Tibial nerve (tissue), 3 donors: ENCODE measurements at regions not wholly inside any gene's neighbourhood (a gene's known extent, or its start where the extent isn't known, plus 50 kb on each side); places are given as distances from the start of the nearest gene placed in this dataset.

ENCODE experiments used
- POLR2A ChIP-seq, 2 donors: fragments of 450-650 bp; IDR thresholded peaks; one replicate each; pipeline ENCODE4 v1.6.1; 2017; ENCODE audit warnings: antibody characterized with exemption in 2 of 2, mild to moderate bottlenecking in 2 of 2, moderate library complexity in 2 of 2
- TF ChIP-seq, protein P1 (sequence below), 5 experiments: fragments of 200-600 bp in 3 of 5; fragments of 450-650 bp in 2 of 5; sonication (generic) in 3 of 5; IDR thresholded peaks; one replicate each; pipeline ENCODE4 v1.5.1; 2016 to 2019; ENCODE audit warnings: antibody characterized with exemption in 5 of 5, mild to moderate bottlenecking in 3 of 5, moderate library complexity in 2 of 5

- TF ChIP-seq, protein P1, sequence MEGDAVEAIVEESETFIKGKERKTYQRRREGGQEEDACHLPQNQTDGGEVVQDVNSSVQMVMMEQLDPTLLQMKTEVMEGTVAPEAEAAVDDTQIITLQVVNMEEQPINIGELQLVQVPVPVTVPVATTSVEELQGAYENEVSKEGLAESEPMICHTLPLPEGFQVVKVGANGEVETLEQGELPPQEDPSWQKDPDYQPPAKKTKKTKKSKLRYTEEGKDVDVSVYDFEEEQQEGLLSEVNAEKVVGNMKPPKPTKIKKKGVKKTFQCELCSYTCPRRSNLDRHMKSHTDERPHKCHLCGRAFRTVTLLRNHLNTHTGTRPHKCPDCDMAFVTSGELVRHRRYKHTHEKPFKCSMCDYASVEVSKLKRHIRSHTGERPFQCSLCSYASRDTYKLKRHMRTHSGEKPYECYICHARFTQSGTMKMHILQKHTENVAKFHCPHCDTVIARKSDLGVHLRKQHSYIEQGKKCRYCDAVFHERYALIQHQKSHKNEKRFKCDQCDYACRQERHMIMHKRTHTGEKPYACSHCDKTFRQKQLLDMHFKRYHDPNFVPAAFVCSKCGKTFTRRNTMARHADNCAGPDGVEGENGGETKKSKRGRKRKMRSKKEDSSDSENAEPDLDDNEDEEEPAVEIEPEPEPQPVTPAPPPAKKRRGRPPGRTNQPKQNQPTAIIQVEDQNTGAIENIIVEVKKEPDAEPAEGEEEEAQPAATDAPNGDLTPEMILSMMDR (IDR thresholded peaks at IDR 0.05), result no peak
- no peak for TF ChIP-seq POLR2A (IDR thresholded peaks at IDR 0.05)
Measured at GRCh38 chr2:121877366-121877765, 121.9 kb downstream of the TSN start.
